ENCODE measurements at regions not wholly inside any gene's neighbourhood (a gene's known extent, or its start where the extent isn't known, plus 50 kb on each side); places are given as distances from the start of the nearest gene placed in this dataset.
A peak's percentile ranks its signal among the peaks of the same experiment; 100 is the strongest.

DNA sequence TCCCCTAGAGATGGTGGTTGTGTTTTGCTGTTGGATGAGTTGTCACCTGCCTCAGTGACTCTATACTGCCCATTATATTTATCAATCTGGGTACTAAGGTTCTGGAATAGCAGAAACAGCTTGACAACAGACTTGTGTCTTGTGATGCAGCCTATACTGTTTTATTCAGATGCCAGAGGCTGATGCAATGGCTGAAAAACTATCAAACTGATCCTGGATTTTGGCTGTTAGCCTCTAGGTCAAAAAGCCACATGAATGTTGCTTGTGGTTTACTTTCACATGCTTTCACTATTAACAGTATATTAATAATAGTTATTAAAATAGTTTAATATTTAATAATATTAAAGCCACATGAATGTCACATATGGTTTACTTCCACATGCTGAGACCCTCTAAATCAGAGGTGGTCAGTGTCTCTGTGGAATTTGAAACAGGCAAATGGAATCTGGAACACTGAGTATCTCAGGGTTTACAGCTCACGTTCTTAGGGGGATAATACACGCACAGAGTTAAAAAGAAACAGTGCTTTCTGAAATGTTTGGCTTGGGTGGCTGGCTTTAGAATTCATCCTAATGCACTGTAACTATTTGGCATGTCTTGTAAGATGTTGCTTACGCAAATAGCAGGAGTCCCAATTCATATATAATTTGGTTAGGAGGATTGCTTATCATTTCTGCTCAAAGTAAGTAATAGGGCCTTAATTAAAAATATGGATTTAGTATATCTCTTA is 82.5 kb upstream of the LCORL start (continued):
- TF ChIP-seq, protein P1, sequence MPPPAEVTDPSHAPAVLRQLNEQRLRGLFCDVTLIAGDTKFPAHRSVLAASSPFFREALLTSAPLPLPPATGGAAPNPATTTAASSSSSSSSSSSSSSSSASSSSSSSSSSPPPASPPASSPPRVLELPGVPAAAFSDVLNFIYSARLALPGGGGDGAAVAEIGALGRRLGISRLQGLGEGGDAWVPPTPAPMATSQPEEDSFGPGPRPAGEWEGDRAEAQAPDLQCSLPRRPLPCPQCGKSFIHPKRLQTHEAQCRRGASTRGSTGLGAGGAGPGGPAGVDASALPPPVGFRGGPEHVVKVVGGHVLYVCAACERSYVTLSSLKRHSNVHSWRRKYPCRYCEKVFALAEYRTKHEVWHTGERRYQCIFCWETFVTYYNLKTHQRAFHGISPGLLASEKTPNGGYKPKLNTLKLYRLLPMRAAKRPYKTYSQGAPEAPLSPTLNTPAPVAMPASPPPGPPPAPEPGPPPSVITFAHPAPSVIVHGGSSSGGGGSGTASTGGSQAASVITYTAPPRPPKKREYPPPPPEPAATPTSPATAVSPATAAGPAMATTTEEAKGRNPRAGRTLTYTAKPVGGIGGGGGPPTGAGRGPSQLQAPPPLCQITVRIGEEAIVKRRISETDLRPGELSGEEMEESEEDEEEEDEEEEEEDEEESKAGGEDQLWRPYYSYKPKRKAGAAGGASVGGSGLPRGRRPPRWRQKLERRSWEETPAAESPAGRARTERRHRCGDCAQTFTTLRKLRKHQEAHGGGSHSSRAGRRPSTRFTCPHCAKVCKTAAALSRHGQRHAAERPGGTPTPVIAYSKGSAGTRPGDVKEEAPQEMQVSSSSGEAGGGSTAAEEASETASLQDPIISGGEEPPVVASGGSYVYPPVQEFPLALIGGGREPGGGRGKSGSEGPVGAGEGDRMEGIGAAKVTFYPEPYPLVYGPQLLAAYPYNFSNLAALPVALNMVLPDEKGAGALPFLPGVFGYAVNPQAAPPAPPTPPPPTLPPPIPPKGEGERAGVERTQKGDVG (CRISPR knock-in tag; IDR thresholded peaks at IDR 0.05), result no peak
- no peak for TF ChIP-seq BMI1 (IDR thresholded peaks at IDR 0.05; ENCODE audit: borderline replicate concordance)
- TF ChIP-seq, protein P2, sequence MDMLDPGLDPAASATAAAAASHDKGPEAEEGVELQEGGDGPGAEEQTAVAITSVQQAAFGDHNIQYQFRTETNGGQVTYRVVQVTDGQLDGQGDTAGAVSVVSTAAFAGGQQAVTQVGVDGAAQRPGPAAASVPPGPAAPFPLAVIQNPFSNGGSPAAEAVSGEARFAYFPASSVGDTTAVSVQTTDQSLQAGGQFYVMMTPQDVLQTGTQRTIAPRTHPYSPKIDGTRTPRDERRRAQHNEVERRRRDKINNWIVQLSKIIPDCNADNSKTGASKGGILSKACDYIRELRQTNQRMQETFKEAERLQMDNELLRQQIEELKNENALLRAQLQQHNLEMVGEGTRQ (IDR thresholded peaks at IDR 0.05; ENCODE audit: borderline replicate concordance, low read depth, low read length), result no peak

DNA sequence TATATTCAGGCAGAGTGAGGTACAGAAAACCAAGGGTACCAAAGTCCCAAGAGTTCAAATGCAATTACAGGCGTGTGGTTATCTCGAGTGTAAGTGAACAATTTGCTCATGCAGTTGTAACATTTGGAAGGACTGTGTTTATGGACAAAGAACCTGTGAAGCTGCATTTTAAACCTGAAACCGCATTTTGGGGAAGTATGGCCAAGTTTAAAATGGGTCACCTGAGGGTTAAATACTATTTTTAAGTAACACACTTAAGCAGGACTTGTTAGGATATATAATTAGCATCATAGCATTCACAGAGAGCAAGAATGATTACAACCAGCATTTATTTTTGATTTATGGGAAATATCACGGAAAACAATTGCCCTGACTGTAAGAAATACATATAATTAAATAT is 79.1 kb upstream of the LCORL start:
- ChIA-PET CTCF (interaction anchor here (0.6 kb wide), 1 partner anchor 40 kb away, joined by 3 read pairs; no protein-coding TSS in a partner anchor), POLR2A (no interaction called here), RAD21 (ENCODE audit: unreplicated experiment) (no interaction called here), SMC1A (ENCODE audit: uncharacterized antibody, unreplicated experiment) (no interaction called here)
- TF ChIP-seq MEF2B (IDR thresholded peaks at IDR 0.05; ENCODE audit: partially characterized antibody, poor library complexity, severe bottlenecking) (peak; percentile 49), RUNX3 (IDR thresholded peaks at IDR 0.05; ENCODE audit: low read length) (peak; percentile 89), PAX5 (IDR thresholded peaks at IDR 0.05; ENCODE audit: borderline replicate concordance, low read depth, low read length) (no peak), MEF2A (IDR thresholded peaks at IDR 0.05; ENCODE audit: insufficient read depth, low read depth, low read length) (peak; percentile 69; the same call in 1 of the 2 replicates), ZNF24 (IDR thresholded peaks at IDR 0.05) (no peak)
- TF ChIP-seq, protein P1 (CRISPR knock-in tag; IDR thresholded peaks at IDR 0.05), result no peak
- no TSS peak for BruUV-seq (replicated peaks)
- no peak overlapping the region; the same call in 1 of the 2 replicates for H2AFZ ChIP-seq (ENCODE audit: control insufficient read depth, low read depth, low read length)
- H4K20me1 ChIP-seq (ENCODE audit: control insufficient read depth, insufficient read depth), result no peaks in the 10 kb centered on the region
- FAIRE-seq (no peak), ATAC-seq (peak; percentile 35), DNase-seq (ENCODE audit: low read depth, low spot score) (no peak)
- intact Hi-C loops (cut with micrococcal nuclease; ENCODE audit: unreplicated experiment), result no loop called here
- no peak overlapping the region for H3K4me3 ChIP-seq
- no peaks in the 10 kb centered on the region for H3K9me3 ChIP-seq (replicated peaks; ENCODE audit: control insufficient read depth, insufficient read depth, low read length)
- H3K9ac ChIP-seq (ENCODE audit: control insufficient read depth, insufficient read depth, low read length), result no peak overlapping the region
- H3K4me2 ChIP-seq (ENCODE audit: control insufficient read depth, insufficient read depth), result peak overlapping the region; percentile 22; the same call in 1 of the 2 replicates
- no peak overlapping the region for H3K27ac ChIP-seq (ENCODE audit: control insufficient read depth, insufficient read depth)
- in situ Hi-C loops (cut with MboI), result no loop called here
- no peaks in the 10 kb centered on the region for H3K79me2 ChIP-seq (ENCODE audit: control insufficient read depth, insufficient read depth, low read length)
- no peaks in the 10 kb centered on the region for H3K27me3 ChIP-seq (replicated peaks in 1 of 2; ENCODE audit: control insufficient read depth in 2 of 2, insufficient read depth in 2 of 2, low read length in 1 of 2)
- peaks cover 7% of the 10 kb centered on the region for H3K4me1 ChIP-seq (ENCODE audit: control insufficient read depth, insufficient read depth, low read length)
- WGBS (ENCODE audit: insufficient coverage, insufficient replicate concordance, low lambda C conversion rate, missing lambda C conversion rate), result 1% methylated on average over 4 of the region's 4 CpGs
- H3K36me3 ChIP-seq (ENCODE audit: control insufficient read depth in 2 of 2, insufficient read depth in 2 of 2, low read length in 1 of 2), result no peaks in the 10 kb centered on the region

All from GM12878 (cell line).